IPS DF 4.7 (cell line): ENCODE measurements at regions not wholly inside any gene's neighbourhood (a gene's known extent, or its start where the extent isn't known, plus 50 kb on each side); places are given as distances from the start of the nearest gene placed in this dataset.

Source experiments
- DNase-seq: peaks from one replicate; pipeline ENCODE4 v3.0.0-alpha.2; 2013; ENCODE audit warnings: low spot score; ENCODE audit errors: extremely low read depth

DNA sequence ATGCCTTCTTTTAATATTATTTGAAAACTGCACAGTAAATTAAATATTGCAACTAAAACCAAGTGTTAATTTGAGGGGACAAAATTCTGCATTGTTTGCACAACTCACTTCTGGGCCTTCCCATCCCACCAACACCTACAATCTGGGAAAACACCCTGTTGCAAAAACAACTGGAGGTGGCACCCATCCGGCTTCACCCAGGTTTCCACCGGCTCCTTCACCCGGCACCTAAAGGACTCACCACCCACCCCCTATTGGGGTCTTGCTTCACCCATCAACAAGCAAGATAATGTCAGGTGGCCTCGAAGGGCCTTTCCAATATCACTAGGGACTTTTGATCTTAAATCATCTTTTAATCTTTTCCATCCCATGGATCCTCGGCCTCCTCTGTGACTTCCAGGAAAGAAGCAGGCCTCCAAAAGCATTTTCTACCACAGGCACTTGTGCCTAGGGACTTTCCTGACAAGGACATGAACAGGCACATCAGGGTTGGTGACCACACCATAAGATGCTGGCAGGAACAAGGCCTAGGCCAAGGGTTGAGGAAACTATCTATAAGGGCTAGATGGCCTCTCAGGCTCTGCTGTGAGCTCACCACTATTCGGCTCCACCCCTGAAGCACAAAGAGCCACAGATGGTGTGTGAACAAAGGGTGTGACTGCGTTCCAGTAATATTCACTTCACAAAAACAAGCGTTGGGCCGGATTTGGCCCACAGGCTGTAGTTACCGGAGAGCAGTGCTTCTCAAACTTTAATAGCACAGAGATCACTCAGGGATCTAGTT is 205.1 kb downstream of the AUH start:
- no peak for DNase-seq

DNA sequence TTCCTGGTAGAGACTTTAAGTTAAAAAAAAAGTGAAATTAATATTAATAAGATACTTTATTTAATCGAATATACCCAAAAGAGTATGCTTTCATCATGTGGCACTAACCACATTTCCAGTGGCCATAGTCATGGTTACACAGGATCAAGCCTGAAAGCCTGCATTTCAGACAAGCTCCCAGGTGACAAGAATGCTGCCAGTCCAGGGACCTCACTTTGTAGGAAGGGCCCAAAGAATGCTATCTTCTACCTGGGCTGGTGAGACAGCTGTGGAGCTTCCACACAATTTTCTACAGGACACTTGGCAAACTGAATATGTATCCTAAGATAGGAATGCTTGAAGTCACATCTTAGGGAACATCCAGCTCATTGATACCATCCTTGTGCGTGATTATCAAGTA is 203.8 kb downstream of the AUH start:
- no peak for DNase-seq

DNA sequence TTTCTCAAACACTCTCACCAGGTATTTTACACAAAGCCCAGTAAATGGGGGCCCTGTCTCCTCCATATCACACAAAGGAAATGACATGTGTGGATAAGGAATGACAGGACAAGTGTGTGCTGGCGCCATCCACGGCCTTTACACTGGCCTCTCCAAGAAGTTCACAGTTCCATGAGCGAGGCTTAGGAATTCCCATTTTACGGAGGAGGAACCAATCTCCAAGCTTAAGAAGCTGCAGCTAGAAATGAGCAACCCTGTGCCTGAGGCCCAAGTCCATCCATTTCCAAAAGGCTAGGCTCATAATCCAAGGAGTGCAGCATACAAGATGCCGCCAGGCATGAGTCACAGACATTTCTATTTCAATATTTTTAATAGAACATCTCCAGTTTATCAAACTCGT is 203.4 kb downstream of the AUH start:
- DNase-seq = no peak

DNA sequence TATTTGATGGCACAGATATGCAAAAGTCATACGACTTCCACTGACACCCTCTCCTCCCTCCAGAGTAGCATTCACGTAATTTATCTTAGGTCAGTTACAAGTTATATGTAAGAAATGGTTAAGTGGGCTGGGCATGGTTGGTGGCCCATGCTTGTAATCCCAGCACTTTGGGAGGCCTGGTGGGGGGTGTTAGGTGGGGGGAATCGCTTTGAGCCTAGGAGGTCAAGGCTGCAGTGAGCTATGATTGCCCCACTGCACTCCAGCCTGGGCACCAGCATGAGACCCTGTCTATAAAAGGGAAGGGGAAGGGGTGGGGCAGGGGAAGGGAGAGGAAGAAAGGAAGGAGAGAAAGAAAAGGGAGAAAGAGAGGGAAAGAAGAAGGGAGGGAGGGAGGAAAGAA is 202.8 kb downstream of the AUH start:
- no peak for DNase-seq

DNA sequence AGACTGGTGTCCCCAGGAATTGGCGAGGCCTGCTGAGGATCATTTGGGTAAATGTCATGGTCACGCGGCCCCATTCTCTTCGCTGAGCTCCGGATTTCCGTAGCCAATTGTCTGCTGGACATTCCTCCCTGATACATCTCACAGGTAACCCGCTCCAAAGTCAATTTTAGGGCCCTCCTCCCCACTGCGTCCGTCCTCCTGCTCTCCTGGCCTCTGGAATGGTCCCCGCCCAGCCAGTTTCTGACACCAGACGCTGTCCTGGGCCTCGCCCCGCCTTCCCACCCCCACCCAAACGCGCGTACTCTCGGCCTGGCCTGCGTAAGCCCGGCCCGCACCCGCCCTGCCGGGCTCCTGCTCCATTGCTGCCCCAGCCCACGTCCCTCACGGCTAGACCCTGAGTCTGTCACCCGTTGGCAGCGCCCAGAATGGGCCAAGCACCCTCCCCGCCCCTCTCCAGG is 202.0 kb downstream of the AUH start:
- no peak for DNase-seq

DNA sequence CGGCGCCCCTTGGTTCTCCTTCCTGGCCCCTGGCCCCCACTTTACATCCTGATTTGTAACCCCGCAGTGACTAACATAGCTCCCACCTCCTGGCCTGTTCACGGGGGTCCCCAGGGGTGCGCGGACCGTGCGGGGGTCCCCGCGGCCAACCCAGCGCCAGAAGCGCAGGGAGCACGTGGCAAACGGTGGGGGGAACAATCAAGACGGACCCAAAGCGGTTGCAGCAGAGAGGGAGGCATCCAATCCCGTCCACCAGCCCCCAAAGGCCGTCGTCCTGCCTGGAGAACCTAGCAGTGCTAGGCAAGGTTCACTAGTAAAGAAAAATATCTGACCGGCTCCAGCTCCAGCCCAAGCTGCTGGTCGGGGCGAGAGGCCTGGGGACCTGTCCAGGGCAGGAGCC is 201.5 kb downstream of the AUH start:
- no peak for DNase-seq

DNA sequence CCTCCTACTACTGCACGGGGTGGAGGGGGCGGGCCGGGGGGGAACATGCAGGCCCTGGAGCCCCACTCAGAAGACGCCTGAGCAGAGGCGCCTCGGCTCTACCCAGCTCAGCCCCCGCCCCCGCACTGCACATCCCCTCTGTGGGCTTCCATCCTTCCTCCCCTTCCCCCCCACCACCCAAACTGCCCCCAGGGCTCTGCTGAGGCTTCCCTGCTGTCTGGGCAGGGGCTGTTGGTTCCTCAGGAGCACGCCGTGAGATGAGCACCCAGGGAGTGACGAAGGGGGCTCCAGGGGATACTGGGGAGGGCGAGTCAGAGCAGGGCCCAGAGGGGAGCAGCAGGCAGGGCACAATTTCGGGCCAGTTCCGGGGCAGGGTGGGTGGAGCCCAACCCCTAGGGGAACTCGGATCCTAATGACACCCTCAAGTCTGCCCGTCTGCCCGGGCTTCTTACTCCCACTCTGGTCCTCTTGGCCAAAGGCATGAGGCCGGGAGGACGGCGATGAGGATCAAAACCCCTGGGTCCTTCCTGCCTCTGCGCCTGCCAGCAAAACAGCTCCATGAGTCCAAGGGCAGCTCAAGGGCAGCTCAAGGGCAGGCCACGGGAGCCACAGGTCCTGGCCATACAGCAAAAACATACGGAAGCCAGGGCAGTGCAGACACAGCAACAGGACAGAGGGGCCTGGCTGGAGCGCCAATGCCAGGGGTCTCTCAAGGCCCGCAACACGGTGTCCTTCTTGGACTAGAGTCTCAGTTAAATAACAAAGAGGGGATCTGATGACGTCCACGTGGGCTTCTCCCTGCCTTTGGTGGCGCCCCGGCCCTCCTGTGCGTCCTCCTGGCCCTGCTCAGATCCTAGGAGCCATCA is 200.9 kb downstream of the AUH start:
- DNase-seq = no peak

DNA sequence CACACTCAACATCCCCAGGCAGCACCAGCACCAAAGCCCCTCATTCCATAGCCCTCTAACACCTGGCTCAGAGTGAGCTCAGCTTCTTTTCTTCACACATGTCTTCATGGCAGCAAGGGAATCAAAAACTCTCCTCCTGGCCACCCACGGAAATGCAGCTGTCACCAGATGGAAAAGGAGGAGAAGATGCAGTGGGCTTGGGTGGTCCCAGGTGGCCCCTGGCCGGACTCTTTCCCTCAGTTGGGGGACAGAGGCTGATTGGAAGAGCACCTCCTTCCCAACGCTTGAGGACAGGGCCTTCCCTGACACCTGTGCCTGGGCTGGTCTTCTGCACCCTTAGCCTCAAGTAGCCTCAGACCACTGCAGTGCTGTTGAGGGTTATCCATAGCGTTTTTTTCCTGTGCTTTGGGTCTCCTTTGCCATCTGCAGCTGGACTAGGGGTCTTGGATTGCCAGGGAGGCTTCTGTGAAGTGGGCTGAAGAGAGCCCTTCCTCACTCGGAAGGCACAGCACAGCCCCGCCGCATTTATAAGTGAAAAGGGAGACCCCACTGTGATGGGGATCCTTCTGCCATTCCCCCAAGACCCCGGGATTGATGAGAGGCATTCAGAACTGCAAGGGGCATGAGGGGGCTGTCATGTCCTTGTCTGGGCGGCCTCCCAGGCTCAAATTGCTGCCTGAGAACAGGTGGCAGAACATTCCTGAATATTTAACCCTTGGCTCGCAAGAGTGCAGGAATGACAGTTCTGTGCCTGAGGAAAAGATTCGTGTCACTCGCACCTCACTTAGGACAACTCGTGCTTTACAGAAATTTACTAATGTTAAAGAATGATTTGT is 200.0 kb downstream of the AUH start:
- DNase-seq = no peak

DNA sequence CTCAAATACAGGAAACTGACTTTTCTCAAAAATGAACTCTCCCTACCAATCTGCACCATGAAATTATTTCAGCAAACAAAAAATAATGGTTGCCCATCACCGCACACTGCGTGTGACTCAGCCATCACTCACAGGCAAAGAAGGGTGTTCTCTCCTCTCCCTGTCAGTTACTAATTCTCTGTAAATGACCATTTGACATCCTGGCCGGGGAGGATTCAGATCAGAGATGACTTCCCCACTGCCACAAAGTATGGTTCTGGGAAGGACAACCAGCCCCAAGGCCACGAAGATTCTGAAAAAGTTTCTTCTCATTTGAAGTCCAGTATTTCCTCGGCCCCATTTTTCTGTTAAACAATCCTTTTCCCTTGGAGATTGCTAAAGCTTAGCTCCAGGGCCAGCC is 199.4 kb downstream of the AUH start:
- DNase-seq = no peak

DNA sequence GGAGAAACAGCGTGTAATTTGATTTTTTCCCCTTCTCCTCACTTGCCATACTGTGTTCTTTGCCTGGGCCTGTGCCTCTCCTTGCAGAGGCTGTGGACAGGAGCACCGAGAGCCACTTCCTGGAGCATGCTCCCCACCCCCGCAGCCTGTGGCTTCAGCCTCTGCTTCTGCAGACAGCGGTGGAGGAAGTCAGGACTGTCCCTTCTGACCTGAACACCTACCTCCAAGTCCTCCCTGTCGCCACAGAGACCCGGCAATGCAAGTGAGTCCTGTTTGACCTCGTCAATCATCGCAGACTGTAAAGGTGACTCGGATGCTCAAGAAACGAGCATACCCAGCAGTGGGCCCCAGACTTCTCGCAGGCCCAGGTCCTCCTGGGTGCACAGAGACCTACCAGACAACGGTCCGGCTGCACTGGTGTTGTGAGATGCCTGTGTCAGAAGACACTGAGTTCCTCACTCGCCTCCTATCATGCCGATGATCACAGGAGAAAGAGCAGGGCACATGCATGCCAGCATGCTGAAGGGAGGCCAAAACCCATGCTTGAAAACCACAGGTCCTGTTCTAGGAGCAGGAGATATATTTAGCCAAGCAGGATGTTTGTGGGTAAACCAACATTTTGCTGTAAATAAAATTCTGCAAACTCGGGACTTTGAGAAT is 198.8 kb downstream of the AUH start:
- no peak for DNase-seq

DNA sequence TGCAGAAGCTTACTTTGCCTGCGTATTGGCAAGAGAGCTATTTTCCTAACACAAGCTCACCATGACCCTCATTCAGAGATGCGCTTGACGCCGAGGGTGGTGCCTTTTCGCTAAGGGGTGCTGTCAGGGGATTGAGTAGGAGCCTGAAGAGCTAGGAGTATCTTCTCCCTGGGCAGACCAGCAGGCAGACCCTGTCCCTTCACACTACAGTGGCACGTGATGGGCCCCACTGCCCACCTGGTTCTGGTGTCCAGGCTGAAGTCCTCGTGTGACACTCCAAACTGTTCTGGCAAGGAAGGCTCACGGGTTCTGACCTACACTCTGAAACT is 198.3 kb downstream of the AUH start:
- DNase-seq = no peak

DNA sequence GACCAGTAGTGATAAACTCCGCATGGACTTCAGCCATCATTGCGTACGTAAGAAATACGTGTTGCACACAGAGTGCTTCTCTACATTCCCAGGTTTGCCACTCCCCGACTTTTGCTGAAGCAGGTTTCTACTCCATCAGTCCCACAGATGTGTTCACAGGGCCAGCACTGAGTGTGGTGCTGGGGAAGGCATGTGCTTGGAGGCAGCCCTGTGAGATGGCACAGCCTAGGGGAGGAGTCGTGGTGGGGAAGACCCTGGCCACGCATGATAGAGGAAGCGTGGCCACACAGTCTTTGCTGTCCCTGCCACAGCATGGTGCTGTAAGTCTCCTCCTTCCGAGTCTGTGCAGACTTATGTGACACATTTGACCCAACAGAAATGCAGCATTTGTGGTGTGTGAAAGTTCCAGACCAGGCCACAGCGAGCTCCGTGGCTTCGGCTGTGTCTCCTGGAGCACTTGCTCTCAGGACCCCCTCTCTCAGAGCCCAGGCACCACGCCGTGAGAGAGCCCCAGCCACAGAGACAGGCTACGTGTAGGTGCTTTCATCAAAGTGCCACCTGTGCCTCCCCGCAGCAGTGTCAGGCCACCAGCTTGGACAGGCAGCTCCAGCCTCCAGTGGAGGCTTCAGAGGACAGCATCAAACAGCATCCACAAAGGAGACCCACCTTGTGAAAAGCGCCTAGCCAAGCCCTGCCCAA is 197.8 kb downstream of the AUH start:
- no peak for DNase-seq
